ENCODE measurements at regions not wholly inside any gene's neighbourhood (a gene's known extent, or its start where the extent isn't known, plus 50 kb on each side); places are given as distances from the start of the nearest gene placed in this dataset.

DNA sequence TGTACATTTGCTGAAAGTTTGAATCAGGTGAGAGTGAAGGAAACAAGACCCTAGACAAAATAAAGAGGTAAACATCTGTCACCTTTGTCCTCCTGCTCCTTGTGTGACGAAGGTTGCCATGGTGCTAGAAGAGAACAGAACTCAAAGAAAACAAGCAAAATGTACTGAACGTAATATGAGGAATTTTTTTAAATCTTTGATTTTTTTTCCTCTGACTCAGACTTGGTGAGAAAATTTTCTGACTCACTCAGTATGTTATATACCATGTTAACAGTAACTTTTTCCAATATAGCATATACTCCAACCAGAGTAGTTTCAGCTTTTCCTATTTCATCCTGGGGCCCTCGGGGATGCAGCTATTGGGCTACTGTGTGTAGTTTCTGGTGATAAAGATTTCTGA is 2114.6 kb upstream of the PIK3C3 start (continued):
- TF ChIP-seq, protein P1, sequence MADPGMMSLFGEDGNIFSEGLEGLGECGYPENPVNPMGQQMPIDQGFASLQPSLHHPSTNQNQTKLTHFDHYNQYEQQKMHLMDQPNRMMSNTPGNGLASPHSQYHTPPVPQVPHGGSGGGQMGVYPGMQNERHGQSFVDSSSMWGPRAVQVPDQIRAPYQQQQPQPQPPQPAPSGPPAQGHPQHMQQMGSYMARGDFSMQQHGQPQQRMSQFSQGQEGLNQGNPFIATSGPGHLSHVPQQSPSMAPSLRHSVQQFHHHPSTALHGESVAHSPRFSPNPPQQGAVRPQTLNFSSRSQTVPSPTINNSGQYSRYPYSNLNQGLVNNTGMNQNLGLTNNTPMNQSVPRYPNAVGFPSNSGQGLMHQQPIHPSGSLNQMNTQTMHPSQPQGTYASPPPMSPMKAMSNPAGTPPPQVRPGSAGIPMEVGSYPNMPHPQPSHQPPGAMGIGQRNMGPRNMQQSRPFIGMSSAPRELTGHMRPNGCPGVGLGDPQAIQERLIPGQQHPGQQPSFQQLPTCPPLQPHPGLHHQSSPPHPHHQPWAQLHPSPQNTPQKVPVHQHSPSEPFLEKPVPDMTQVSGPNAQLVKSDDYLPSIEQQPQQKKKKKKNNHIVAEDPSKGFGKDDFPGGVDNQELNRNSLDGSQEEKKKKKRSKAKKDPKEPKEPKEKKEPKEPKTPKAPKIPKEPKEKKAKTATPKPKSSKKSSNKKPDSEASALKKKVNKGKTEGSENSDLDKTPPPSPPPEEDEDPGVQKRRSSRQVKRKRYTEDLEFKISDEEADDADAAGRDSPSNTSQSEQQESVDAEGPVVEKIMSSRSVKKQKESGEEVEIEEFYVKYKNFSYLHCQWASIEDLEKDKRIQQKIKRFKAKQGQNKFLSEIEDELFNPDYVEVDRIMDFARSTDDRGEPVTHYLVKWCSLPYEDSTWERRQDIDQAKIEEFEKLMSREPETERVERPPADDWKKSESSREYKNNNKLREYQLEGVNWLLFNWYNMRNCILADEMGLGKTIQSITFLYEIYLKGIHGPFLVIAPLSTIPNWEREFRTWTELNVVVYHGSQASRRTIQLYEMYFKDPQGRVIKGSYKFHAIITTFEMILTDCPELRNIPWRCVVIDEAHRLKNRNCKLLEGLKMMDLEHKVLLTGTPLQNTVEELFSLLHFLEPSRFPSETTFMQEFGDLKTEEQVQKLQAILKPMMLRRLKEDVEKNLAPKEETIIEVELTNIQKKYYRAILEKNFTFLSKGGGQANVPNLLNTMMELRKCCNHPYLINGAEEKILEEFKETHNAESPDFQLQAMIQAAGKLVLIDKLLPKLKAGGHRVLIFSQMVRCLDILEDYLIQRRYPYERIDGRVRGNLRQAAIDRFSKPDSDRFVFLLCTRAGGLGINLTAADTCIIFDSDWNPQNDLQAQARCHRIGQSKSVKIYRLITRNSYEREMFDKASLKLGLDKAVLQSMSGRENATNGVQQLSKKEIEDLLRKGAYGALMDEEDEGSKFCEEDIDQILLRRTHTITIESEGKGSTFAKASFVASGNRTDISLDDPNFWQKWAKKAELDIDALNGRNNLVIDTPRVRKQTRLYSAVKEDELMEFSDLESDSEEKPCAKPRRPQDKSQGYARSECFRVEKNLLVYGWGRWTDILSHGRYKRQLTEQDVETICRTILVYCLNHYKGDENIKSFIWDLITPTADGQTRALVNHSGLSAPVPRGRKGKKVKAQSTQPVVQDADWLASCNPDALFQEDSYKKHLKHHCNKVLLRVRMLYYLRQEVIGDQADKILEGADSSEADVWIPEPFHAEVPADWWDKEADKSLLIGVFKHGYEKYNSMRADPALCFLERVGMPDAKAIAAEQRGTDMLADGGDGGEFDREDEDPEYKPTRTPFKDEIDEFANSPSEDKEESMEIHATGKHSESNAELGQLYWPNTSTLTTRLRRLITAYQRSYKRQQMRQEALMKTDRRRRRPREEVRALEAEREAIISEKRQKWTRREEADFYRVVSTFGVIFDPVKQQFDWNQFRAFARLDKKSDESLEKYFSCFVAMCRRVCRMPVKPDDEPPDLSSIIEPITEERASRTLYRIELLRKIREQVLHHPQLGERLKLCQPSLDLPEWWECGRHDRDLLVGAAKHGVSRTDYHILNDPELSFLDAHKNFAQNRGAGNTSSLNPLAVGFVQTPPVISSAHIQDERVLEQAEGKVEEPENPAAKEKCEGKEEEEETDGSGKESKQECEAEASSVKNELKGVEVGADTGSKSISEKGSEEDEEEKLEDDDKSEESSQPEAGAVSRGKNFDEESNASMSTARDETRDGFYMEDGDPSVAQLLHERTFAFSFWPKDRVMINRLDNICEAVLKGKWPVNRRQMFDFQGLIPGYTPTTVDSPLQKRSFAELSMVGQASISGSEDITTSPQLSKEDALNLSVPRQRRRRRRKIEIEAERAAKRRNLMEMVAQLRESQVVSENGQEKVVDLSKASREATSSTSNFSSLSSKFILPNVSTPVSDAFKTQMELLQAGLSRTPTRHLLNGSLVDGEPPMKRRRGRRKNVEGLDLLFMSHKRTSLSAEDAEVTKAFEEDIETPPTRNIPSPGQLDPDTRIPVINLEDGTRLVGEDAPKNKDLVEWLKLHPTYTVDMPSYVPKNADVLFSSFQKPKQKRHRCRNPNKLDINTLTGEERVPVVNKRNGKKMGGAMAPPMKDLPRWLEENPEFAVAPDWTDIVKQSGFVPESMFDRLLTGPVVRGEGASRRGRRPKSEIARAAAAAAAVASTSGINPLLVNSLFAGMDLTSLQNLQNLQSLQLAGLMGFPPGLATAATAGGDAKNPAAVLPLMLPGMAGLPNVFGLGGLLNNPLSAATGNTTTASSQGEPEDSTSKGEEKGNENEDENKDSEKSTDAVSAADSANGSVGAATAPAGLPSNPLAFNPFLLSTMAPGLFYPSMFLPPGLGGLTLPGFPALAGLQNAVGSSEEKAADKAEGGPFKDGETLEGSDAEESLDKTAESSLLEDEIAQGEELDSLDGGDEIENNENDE (IDR thresholded peaks at IDR 0.05; ENCODE audit: insufficient replicate concordance, low read length), result no peak
- TF ChIP-seq BACH1 (IDR thresholded peaks at IDR 0.05; ENCODE audit: low read length) (no peak), ZNF274 (IDR thresholded peaks at IDR 0.05; ENCODE audit: borderline replicate concordance, extremely low read depth, low read length) (no peak), POLR2A (IDR thresholded peaks at IDR 0.05; ENCODE audit: control extremely low read depth in 1 of 2, low read depth in 2 of 2, low read length in 2 of 2) (no peak), SIN3A (conservative IDR thresholded peaks at IDR 0.05 in 1 of 2, IDR thresholded peaks at IDR 0.05 in 1 of 2; ENCODE audit: low read depth in 1 of 2, low read length in 2 of 2) (no peak), RAD21 (IDR thresholded peaks at IDR 0.05 in 1 of 2, conservative IDR thresholded peaks at IDR 0.05 in 1 of 2; ENCODE audit: low read depth in 2 of 2, low read length in 2 of 2) (no peak), TAF1 (IDR thresholded peaks at IDR 0.05; ENCODE audit: low read depth, low read length) (no peak), SP1 (IDR thresholded peaks at IDR 0.05; ENCODE audit: low read depth, low read length) (no peak), HDAC2 (IDR thresholded peaks at IDR 0.05; ENCODE audit: borderline replicate concordance in 1 of 2, low read depth in 2 of 2, low read length in 2 of 2) (no peak), RNF2 (IDR thresholded peaks at IDR 0.05; ENCODE audit: borderline replicate concordance, low read depth, low read length, missing control alignments, poor library complexity, severe bottlenecking) (no peak)
- TF ChIP-seq, protein P2, sequence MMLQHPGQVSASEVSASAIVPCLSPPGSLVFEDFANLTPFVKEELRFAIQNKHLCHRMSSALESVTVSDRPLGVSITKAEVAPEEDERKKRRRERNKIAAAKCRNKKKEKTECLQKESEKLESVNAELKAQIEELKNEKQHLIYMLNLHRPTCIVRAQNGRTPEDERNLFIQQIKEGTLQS (IDR thresholded peaks at IDR 0.05; ENCODE audit: insufficient read depth, low read depth, low read length), result no peak

Data from H1 (cell line).